ENCODE measurements at regions not wholly inside any gene's neighbourhood (a gene's known extent, or its start where the extent isn't known, plus 50 kb on each side); places are given as distances from the start of the nearest gene placed in this dataset.
A peak's percentile ranks its signal among the peaks of the same experiment; 100 is the strongest.

DNA sequence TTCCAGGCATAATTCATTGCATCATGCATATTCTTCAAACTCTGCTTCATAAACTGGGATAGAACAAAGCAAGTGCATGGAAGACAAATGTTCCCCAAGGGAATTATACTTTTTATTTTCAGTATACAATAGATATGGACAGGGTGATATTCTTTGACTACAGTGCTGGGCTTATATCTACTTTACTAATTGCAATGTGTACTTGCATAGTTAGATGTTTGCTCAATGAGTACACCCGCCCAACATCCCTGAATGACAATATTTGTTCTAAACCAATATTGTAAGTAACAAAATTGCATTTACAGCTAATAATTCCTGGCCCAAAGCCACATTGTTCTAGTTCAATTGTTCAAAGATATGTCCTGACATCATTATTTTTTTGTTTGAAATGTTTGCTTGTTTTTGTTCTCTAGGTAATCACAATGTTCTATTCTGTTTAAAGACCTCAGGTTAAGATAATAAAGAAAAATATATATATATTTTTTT lies 171.4 kb downstream of the PTN start:
- no peak for DNase-seq

DNA sequence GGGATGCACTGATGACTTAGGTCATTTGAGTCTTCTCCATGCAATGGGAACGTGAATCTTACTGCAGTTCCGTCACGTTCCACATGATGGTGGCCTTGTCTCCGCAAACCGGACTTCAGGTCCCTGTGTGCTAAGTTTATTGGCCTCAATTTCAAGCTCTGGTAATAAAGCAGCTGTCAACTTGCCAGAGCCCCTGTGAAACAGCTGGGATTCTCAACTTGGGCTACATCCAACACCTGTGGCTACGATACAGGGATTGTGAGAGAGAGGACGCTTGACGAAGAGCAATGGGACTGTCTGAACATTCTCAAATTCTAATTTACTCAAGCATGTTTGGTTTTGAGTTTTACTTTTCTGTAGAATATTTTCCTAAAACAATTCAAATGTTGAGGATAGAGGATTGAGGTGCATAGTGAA lies 174.2 kb downstream of the PTN start:
- DNase-seq, result peak; percentile 87

DNA sequence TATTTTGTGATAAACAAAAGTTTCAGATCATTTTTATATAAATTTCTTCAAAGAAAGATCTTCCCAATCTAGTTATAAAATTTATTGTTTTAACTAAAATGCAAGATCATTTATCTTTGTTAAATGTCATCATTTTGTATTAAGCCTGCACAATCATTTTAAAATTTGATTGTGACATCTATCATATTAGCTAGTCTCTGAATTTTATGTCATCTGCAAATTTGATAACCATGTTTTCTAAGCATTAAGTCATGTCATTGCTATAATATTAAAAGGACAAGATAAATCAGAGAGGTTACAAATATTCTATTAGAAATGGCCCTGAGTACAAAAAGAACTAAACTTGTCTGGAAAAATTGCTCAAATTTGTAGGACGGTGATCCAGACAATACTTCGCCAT lies 175.9 kb downstream of the PTN start:
- DNase-seq, result no peak

DNA sequence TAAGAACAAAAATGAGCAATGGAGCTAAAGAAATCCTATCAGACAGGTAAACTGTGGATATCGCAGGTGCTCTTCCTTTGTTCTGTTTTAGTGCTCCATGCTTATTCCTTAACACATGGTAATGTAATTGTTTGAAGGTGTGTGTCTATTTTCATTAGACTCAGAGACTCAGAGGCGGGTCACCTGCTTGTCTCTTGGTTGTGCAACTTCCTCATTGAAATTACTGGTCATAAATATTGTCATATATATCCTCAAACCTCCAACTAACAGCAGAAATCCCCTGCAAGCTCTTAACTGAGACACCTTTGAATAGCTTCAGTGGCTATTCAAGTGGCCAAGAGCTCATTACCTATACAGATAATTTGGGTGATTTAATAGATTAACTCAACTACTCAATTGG lies 177.2 kb downstream of the PTN start:
- DNase-seq, result no peak

DNA sequence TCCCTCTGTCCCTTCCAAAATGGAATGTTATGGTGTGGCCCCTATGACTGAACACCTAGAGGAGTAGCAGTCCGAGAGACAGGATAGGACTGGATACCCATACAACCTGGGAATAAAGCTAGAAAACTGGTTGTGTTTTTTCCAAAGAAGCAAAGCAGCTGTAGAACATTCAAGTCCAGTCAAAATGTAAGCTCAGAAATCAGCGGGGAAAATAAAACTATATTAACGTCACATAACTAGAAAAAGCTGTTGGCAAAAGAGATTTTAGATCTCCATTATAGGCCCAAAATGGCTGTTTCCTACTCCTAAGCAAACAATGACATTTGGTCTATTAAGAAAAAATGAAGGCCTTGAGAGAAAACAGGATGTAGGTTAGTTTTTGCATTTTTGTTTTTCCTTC lies 177.7 kb downstream of the PTN start:
- no peak for DNase-seq

DNA sequence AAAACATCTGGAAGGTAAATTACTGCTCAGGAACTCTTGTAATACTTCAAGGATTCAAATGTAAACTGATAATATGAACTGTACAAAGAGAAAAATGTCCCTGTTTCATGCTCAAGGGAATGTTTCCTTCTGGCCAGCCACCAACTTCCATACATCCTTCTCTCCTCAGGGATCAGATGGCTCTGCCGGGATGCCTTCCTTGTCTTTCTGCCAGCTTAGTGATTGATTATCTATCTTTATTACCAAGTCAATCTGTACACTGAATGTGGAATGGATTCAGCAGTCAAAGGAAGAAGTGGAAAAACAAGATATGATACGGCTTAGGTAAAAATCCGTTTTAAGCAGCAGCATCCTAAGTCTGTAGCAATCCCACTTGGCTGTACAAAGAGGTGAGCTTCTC lies 178.3 kb downstream of the PTN start:
- no peak for DNase-seq

DNA sequence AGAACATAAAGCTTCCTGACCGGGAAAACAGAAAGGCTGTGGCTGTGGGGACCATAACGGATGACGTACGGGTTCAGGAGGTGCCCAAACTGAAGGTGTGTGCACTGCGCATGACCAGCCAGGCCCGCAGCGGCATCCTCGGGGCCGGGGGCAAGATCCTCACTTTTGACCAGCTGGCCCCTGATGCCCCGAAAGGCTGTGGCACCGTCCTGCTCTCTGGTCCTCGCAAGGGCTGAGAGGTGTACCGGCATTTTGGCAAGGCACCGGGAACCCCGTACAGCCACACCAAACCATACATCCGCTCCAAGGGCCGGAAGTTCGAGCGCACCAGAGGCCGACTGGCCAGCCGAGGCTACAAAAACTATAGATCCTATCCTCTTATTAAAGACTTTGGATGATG lies 179.3 kb downstream of the PTN start:
- DNase-seq, result no peak

DNA sequence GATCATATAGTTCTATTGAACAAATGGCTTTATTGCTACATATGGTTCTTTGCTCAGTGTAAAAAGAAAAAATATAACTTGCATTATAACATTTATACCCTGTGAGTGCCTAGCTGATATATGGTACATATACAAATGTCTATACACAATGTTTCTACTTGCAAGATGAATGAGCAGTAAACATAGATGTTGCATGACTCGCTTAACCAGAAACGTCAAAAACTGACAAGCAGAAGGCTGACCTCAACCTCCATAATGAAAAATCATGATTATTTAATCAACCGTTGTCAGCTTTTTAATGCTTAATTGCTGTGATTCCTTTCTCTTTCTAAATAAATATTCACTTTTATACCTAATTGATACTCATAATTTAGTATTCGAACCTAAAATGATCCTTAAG lies 183.3 kb downstream of the PTN start:
- no peak for DNase-seq

DNA sequence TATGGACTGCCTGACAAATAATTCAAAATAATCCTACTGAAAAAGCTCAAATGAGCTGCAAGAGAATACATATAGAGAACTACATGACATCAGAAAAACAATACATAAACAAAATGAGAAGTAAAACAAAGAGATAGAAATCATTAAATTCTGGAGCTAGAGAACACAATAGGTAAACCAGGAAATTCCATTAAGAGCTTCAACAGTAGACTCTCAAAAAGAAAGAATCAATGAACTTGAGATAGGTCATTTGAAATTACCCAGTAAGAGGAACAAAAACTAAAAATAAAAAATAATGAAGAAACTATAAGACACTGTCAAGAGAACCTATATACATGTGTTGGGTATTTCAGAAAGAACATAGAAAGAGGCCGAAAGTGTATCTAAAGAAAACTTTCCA lies 186.3 kb downstream of the PTN start:
- DNase-seq, result no peak

DNA sequence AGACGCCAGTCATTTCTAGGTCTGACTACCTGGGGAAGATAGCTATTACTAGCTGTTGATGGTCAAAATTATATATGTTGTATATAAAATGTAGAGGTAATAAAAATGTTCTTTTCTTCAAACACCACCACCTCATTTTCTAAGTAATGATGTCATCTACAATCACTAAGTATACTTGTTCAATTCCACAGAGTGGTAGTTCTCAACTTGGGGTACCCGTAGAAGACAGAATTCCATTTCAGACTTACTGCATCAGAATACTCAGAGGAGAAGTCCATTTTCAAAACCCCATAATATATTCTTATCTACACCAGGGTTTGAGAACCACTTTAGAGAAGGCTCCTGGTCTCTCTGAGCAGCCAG lies 191.9 kb downstream of the PTN start:
- no peak for DNase-seq

DNA sequence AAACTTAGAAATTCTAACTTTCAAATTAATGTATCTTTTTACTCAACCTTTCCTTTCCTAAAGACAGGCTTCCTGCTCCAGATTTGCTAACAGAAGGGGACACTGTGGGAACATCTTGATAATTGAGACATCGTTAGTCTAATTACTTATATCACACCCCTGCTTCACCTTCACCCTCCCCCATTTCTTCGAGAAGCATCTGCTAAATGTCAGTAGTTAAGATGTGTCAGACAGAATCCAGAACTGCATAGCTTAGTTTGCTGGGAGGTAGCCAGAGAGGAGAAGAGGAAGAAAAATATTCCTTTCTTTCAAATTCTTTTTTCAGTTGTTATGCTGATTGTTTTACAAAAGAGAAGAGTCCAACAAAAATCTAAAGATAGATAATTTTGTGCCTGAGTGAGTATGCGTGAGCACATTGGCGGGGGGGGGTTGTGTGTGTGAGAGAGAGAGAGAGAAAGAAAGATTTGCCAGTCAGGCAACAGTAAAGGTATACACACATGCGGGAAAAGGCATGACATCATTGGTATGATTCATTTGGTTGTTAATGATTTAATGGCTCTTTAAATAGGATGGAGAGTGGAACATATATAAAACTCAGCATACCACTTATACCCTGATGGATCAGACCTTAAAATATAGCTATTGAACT lies 192.4 kb downstream of the PTN start:
- DNase-seq, result peak; percentile 50

DNA sequence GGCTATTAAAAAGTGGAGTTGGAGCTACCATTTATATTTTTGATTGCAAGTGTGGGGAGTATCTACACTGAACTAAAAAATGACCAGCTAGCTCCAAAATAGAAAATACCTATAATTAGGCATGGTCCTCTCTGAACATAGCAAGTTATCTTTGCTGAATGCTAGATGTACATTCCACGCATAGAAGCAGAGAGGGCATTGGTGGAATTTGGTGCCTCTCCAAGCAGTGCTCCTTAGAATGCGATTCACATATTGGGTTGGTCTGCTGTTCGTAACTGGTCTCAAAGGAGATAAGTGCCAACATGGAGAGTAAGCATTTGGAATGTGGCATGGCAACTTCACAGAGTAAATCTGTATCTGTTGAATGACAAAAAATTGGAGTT lies 196.2 kb downstream of the PTN start:
- DNase-seq, result no peak

DNA sequence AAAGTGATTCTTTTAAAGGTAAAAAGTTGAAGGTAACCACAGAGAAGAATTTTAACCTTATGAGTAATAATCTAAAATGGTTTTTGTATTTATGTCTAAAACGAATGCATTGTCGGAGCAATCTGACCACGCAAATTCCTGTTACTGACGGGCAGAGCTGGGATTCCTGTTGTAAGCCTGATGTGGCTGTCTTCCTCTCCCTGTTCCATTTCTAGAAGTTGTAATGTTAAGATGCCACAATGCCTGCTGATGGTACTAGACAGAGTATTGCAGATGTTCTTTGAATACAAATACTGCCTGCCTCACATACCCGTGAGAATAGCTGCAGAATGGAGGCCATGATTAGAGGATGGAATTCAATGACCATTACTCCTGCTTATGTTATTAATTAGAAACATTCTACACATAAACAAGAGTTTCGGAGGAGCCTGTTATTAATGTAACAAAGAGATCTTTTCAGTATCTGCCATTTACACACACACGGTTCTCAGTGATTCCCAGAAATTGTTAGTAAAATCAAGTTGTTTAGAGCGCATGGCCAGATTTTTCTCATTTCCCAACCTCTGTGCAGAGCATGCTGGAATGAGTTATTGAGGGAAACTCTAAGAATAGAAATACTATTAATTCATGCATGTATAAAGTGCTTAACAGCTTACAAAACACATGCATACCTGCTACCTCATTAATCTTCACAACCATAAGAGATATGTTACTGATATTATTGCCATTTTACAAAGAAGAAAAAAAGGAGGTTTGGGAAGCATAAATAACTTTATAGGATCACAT lies 196.8 kb downstream of the PTN start:
- no peak for DNase-seq

DNA sequence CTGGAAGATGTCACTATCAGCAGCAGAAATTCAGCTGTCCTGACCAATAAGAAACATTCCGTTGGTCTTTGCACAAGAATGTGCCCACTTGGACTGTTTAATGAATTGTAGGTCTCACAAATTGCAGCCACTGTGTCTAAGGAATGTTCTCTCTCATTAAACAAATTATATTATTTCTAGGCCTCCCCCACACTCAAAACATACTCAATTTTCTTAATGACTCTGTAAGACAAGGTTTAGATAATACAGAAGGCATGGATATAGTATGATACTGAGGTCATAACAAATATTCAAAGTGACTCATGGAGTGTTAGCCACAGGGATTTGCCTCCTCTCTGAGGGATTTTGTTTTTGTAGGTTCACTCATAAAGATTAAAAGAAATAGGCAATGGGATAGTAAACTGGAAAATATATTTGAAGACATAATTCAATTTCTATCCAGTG lies 197.5 kb downstream of the PTN start:
- DNase-seq, result no peak

DNA sequence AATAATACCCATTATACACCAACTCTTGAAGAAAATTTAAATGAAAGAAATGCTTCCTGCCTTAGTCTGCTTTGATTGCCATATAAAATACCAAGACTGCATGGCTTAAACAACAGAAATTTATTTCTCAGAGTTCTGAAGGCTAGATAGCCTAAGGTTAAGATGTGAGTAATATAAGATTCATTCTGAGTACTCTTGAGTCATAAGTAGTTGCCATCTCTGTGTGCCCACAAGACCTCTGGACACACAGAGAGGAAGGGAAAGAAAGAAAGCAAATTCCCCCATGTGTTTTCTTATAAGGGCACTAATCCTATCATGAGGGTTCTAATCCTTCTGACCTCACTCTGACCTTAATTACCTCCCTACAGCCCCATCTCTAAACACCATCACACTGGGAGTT lies 201.2 kb downstream of the PTN start:
- DNase-seq, result no peak

DNA sequence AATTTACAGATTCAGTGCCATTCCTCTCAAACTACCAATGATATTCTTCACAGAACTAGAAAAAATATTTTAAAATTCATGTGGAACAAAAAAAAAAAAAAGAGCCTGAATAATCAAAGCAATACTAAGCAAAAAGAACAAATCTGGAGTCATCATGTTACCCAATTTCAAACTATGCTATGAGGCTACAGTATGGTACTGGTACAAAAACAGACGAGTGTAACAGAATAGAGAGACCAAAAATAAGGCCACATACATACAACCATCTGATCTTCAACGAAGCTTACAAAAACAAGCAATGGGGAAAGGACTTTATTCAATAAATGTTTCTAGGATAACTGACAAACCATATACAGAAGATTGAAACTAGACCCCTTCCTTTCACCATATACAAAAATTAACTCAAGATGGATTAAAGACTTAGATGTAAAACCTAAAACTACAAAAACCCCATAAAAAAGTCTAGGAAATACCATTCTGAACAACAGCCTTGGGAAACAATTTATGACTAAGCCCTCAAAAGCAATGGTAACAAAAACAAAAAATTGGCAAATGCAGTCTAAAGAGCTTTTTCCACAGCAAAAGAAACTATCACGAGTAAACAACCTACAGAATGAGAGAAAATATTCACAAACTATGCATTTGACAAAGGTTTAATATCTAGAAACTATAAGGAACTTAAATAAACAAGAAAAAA lies 207.7 kb downstream of the PTN start:
- no peak for DNase-seq

DNA sequence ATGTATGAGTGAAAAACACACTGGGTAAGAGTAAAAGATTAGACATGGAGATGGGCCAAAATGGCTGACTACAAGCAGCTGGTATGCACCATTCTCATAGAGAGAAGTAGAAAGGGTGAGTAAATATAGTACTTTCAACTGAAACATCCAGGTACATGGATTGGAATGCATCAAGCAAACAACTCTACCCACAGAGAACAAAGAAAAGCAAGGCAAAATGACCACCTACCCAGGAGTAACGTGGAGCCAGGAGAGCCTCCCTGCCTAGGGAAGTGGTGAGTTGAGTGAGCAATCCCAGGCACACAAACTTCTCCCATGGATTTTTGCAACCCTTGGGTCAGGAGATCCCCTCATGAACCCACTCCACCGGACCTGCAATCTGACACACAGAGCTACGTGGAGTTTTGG lies 212.8 kb downstream of the PTN start:
- DNase-seq, result no peak

DNA sequence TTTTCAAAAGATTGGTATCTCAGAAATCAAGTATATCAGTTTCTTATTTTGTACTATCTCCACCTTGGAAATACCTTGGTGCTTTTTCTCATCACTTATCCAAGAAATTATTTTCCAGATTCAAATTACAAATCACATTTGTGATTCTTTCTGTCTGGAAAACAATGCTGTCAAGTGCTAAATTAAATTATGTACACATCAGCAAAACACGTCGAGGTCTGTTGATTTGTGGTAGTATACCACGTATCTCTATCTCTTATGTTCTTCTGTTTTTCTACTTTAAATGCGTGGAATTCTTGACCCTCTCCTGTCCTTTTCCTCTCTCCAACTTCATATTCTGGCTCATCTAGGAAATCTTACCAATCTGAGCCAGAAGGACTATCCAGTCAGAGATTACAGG lies 214.5 kb downstream of the PTN start:
- DNase-seq, result no peak

DNA sequence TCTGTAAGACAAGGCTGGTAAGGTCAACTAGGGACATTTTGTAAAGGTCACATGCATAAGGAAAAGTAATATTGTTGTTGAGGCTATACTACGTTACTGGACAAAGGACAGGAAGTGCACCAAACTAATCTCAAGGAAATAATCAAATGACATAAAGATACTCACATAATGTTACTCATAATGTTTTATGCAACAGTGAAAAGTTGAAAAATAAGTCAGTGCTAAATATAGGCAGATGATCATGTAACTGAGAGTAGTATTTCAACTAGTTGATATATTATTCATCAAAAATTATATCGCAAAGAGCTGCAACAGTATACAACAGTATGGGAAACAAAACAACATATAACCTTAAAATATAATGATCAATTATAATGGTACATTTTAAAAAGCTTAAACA lies 215.7 kb downstream of the PTN start:
- no peak for DNase-seq

DNA sequence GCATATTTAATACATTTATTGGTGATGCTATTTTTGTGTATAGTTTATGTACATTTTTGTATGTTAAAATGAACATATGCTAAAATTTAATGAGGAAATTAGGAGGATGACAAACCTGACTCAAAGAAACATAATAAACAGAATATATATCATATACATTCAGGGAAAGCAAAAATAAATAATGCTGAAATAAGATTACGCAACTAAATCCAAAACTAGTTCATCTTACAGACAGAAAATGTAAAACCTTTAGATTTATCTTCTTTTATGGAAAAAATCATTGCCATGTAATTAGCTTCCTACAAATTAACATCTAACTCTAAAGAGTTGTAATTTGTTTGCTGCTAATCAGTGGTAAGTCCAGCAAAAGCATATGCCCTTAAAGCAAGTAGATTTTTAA lies 216.5 kb downstream of the PTN start:
- no peak for DNase-seq

DNA sequence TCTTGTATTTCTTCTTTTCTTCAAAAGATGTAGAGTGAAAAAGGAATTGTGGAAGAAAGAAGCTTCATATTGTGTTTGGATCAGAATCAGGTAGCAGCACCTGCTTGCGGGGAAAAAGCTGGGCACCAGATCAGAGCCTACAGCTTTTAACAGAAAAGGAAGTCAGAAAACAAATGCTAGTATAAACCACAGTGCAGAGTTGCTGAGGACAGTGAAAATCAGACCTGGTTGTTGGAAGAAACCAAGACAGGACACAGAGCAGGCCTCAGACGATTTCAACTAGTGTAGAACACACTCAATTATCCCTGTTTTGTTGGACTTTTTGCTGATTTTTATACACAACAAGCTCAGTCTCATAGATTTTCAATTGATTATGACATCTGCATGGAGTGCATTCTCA lies 221.4 kb downstream of the PTN start:
- no peak for DNase-seq

DNA sequence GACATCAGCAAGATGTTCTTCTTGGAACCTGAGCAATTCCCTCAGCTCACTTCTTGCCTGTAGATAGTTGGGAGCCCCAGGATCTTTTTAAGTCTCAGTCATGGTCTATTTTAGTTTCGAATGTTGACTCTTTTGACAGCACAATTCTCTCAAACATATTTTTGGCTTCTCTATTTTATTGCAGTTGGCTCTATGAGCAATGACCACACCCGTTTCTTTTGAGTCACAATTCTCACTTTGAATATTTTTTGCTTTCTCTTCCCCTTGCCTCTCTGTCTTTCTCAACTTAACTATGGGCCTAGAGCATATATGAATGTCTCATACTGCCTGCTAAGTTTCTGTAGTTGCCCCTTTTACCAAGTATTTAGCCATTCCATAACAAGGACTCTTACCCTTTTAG lies 222.8 kb downstream of the PTN start:
- no peak for DNase-seq

DNA sequence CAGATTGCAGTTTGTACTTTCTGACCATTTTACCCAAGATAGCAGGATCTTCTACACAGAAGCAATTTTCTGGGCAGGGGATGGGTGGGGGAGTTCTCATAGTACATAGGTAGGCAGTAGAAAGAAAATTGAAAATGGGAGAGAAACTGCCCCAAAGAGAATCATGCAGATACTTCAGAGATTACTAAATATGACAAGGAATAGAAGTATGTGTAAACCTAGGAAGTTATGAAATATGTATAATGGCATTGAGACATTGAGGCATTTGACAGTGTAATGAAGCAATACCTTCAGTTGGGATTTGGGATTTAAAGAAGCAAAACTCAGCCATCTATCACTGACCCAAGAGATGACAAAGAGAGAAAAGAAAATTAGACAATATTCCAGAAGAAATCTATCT lies 233.0 kb downstream of the PTN start:
- DNase-seq, result no peak

DNA sequence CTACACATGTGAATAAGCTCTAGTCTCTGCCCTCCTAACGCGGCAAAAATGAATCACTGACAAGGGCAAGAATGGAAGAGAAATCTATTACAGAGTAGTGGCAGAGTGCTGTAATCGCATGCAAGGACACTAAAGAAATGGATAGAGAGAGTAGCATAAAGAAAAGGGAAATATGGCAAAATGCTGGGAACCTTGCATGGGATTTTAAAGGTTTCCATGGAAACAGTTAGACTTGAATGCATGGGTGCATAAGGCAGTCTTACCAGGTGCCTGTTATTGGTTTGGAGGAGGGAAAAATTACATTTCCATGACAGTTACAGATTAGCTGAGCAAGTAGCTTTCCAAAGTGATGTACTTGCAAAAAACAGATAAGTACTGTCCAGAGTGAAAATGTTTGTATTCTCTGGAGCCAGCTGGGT lies 233.4 kb downstream of the PTN start:
- DNase-seq, result no peak

All from islet precursor cell (in vitro differentiated cells).